ENCODE measurements at regions not wholly inside any gene's neighbourhood (a gene's known extent, or its start where the extent isn't known, plus 50 kb on each side); places are given as distances from the start of the nearest gene placed in this dataset.

- TF ChIP-seq CTCF (IDR thresholded peaks at IDR 0.05) (no peak), POLR2A (IDR thresholded peaks at IDR 0.05) (no peak)
Observed at GRCh38 chr2:155021618-155022017, 323.1 kb downstream of the KCNJ3 start.

All from Peyer's patch (tissue), 4 donors.